Caki2 (cell line): ENCODE measurements at regions not wholly inside any gene's neighbourhood (a gene's known extent, or its start where the extent isn't known, plus 50 kb on each side); places are given as distances from the start of the nearest gene placed in this dataset.
A peak's percentile ranks its signal among the peaks of the same experiment; 100 is the strongest.
"Not testable (repeated sequence)": the region's sequence is repeated elsewhere in the genome, so short reads cannot be mapped to it uniquely, and the experiment has no call there.

ENCODE experiments used
- DNase-seq: peaks from one replicate; pipeline ENCODE4 v3.0.0-alpha.2; 2015; ENCODE audit warnings: low read depth
- in situ Hi-C: cut with HindIII; loops from 2 replicates; pipeline ENCODE4 v1.10.0; 2016; ENCODE audit warnings: low sequenced_read_pairs, low pct_unique_long_range_greater_than_20kb, mixed read lengths

DNA sequence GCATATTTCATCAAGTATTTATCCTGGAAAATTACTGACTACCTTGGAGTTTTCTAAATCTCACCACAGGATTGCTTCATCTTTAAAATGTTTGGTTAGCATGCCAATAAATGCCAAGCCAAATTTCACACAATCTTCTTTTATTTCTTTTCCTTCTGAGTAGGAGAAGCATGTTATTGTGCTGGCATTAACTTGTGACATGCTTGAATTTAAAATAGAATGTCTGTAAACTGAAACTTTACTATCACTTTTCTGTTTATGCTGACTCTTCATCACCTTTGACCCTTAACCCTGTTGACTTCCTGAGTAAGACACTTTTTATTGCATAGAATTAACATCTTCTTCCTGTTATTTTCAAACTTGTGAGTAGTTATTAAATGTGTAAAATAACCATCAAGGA is 56.2 kb upstream of the LRRTM4 start:
- in situ Hi-C loops = no loop called here
- DNase-seq = peak; percentile 64

DNA sequence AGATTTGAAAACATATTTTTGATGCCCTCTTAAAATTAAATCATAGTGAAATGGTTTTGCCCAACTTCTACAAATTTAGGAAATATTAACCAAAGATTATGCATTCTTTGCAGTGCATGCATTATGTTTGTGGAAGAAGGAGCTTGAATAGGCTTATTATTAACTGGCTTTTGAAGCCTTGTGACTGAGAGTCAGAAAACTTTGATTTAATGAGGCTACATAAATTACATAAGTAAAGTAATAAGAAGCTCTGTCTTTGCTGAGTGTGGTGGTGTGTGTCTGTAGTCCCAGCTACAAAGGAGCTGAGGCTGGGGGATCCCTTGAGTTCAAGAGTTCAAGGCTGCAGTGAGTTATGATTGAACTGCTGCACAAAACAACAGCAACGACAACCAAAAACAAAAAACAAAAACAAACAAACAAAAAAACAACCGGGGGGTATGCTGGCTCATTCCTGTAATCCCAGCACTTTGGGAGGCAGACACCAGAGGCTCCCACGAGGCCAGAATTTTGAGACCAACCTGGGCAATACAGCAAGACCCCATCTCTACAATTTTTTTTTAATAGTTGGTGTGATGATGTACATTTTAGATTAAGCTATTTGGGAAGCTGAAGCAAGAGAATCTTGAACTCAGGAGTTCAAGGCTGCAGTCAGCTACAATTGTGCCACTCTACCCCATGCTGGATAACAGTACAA is 57.0 kb upstream of the LRRTM4 start:
- DNase-seq = peak; percentile 63
- in situ Hi-C loops = no loop called here

DNA sequence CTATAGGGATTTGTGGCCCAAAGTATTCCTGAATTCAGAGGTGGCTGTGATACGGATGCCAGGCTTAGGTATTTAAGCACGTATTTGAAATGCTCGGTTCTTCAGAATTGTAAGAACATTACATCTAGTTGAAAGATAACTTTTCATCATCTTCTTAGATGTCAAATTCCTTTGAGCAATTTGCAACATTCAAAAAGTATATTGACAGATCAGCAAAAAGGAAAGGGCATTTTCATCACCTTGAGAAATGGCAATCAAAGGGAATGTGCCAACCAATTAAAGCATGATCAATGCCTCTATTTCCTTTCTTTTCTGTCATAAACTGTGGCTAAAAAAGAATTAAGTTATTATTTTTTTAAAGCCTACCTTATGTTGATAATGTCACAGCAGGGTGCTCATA is 66.3 kb upstream of the LRRTM4 start:
- in situ Hi-C loops = no loop called here
- no peak for DNase-seq

DNA sequence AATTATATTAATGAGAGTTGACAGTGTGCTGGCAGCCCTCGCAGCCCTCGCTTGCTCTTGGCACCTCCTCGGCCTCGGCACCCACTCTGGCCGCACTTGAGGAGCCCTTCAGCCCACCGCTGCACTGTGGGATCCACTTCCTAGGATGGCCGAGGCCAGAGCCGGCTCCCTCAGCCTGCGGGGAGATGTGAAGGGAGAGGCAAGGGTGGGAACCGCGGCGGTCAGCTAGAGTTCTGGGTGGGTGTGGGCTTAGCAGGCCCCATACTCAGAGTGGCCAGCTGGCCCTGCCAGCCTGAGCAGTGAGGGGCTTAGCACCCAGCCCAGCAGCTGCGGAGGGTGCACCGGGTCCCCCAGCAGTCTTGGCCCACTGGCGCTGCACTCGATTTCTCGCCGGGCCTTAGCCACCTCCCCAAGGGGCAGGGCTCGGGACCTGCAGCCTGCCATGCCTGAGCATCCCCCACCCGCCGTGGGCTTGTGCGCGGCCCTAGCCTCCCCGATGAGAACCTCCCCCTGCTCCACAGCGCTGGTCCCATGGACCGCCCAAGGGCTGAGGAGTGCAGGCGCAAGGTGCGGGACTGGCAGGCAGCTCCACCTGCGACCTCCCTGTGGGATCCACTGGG is 68.2 kb upstream of the LRRTM4 start:
- in situ Hi-C loops = no loop called here
- DNase-seq = no peak

DNA sequence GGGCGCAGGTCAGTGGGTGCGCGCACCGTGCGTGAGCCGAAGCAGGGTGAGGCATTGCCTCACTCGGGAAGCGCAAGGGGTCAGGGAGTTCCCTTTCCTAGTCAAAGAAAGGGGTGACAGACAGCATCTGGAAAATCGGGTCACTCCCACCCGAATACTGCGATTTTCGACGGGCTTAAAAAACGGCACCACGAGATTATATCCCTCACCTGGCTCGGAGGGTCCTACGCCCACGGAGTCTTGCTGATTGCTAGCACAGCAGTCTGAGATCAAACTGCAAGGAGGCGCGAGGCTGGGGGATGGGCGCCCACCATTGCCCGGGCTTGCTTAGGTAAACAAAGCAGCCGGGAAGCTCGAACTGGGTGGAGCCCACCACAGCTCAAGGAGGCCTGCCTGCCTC is 70.8 kb upstream of the LRRTM4 start:
- in situ Hi-C loops, DNase-seq: not testable (repeated sequence)

- in situ Hi-C loops = no loop called here
- DNase-seq = no peak
Observed at GRCh38 chr2:77602771-77603170, 80.6 kb upstream of the LRRTM4 start.

- peak; percentile 66 for DNase-seq
Observed at GRCh38 chr2:77604953-77605929, 83.1 kb upstream of the LRRTM4 start.

GRCh38 chr2:77608510-77608909 is 86.3 kb upstream of the LRRTM4 start:
- no peak for DNase-seq
- in situ Hi-C loops = no loop called here

More at GRCh38 chr2:77604953-77605929, 83.1 kb upstream of the LRRTM4 start:
- in situ Hi-C loops = no loop called here

DNA sequence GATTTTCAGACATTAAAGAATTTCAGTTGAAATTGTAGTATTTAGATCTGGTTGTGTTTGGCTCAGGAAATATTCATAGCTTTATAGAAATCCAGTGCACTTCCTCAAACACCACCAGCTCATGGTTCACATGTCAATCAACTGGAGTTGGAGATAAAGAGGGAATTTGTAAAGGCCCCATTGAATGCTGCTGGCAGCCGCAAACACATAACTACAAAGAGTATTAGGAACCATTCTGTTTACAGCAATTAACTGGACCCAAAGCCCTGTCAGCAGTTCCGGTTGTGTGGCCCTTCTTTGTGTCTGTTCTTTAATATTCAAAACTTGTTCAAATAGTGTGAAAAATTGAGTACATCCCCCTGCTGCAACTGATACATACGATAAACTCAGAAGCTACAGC is 107.4 kb upstream of the LRRTM4 start:
- no peak for DNase-seq
- in situ Hi-C loops = no loop called here

DNA sequence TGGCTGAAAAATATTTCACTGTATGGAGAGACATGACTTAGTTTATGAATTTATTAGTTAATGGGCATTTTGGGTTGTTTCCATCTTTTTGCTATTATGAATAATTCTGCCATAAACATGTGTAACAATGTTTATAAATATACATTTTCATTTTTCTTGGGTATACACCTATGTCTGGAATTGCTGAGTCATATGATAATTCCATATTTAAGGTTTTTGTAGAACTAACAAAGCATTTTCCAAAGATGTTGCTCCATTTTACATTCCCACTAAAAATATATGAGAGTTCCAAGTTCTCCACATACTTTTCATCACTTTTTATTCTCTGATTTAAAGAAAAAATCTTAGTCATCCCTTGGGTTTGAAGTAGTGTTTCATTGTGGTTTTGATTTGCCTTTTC is 108.8 kb upstream of the LRRTM4 start:
- in situ Hi-C loops = no loop called here
- no peak for DNase-seq

DNA sequence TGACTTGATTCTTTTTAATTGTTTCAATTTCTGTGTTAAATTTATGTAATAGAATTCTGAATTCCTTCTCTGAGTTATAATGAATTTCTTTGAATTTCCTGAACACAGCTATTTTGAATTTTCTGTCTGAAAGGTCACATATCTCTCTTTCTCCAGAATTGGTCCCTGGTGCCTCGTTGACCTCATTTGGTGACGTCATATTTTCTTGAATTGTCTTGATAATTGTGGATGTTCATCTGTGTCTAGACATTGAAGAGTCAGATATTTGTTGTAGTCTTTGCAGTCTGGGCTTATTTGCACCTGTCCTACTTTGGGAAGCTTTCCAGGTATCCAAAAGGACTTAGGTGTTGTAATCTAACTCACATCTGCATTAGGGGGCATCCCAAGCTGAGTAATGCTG is 111.4 kb upstream of the LRRTM4 start:
- no peak for DNase-seq
- in situ Hi-C loops = no loop called here

DNA sequence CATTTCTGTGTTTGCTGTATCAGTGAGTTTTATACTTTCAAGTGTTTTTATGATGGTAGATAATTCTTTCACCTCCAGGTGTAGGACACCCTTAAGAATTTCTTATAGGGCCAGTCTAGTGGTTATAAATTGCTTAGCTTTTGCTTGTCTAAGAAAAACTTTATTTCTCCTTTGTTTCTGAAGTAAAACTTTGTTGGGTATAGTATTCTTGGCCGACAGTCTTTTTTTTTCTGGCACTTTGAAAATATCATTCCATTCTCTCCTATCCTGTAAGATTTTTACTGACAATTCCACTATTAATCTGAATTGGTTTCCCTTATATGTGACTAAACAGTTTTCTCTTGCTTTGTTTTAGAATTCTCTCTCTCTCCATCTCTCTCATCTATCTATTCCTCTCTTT is 118.7 kb upstream of the LRRTM4 start:
- DNase-seq = no peak
- in situ Hi-C loops = no loop called here

DNA sequence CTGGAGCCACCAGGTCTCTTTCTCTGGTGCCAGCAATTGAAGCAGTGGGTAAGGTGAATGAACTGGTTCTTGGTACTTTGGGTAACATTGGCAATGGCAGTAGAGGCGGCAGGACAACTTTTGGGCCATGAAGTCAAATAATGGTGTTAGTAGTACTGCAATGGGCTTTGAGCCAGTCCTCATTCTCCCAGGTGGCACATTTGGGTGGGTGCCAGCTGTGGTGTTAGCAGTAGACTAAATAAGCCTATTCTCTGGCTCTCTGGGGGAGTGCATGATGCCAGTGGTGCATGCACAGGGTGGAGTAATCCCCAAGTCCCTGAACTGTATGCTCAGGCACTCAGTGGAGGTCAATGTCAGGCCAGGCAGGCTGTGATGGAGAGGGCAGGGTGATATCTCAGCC is 120.2 kb upstream of the LRRTM4 start:
- DNase-seq = no peak
- in situ Hi-C loops = no loop called here

GRCh38 chr2:77649856-77650255 is 127.7 kb upstream of the LRRTM4 start:
- no peak for DNase-seq
- in situ Hi-C loops = no loop called here

DNA sequence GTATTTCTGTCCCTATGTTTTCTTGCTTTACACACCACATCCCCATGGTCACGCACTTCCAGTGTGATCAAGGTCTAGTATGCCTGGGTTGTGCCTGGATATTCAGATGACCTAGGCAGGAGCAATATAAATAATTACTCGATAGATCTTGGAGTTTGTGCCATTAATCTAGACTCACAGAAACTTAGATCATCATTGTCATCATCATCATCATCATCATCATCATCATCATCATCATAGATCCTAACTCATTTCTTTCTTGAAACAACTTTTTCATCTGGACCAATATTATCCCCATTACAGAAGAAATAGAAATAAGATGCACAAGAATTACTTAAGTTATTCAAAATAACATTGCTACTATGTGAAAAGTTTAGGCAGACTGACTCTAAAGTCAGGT is 130.3 kb upstream of the LRRTM4 start:
- in situ Hi-C loops = no loop called here
- no peak for DNase-seq

- in situ Hi-C loops = no loop called here
- no peak for DNase-seq
Observed at GRCh38 chr2:77664491-77664890, 142.3 kb upstream of the LRRTM4 start.

- in situ Hi-C loops = no loop called here
- peak; percentile 8 for DNase-seq
Observed at GRCh38 chr2:77666251-77666980, 144.2 kb upstream of the LRRTM4 start.

DNA sequence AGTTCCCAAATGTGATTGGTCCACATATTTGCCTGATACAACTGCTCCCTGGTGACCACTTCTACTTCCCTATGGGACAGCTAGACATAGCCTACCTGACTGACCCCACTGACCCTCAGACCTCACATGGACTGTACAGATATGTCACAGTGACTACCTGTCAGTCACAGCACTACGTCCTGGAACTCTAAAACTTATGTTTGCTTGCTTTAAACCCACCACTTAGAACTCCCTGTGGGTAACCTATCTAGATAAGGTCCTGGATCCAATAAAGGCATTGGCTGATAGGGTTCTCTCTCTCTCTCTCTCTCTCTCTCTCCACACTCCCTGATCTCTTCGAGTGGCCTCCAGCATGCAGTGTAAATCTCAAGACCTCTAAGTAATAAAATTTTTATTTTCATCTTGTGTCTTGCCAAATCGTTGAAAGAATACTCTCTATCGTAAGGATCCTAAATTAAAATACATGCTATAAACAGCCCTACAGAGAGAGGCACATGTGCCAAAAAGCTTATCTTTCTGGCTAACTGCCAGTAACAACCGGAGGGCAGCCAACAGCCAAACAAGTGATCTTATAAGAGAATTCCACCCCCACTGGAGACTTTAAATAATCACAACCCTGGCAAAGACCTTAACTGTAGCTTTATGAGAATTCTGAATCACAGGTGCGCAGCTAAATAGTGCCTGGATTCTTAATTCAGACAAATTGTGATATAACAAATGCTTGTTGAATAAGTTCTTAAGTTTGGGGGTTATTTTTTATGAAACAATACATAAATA is 162.6 kb upstream of the LRRTM4 start:
- in situ Hi-C loops, DNase-seq: not testable (repeated sequence)
